Neutrophil (primary cell): ENCODE measurements at regions not wholly inside any gene's neighbourhood (a gene's known extent, or its start where the extent isn't known, plus 50 kb on each side); places are given as distances from the start of the nearest gene placed in this dataset.

Source experiments
- H3K27ac ChIP-seq: fragments of 200-600 bp; sonication (generic); 2 replicates; pipeline ENCODE4 v1.5.1; 2016; ENCODE audit warnings: mild to moderate bottlenecking, moderate library complexity
- H3K27me3 ChIP-seq: fragments of 200-600 bp; sonication (generic); 2 replicates; pipeline ENCODE4 v1.6.0; 2016; ENCODE audit warnings: mild to moderate bottlenecking
- H3K36me3 ChIP-seq: fragments of 200-600 bp; sonication (generic); 2 replicates; pipeline ENCODE4 v1.5.1; 2017
- H3K4me1 ChIP-seq, 2 experiments: fragments of 200-600 bp in 1 of 2; sonication (generic) in 1 of 2; 1 replicate in 1 of 2; 2 replicates in 1 of 2; pipeline versions ENCODE4 v1.5.1 to v1.6.1; 2013 to 2016; ENCODE audit warnings: low read depth in 1 of 2, low read length in 1 of 2, mild to moderate bottlenecking in 1 of 2, moderate library complexity in 1 of 2; ENCODE audit not compliant: control insufficient read depth in 1 of 2, insufficient read depth in 1 of 2
- H3K4me3 ChIP-seq, 2 experiments: fragments of 200-600 bp in 1 of 2; sonication (generic) in 1 of 2; 1 replicate in 1 of 2; 2 replicates in 1 of 2; pipeline ENCODE4 v1.5.1; 2013 to 2016; ENCODE audit warnings: low read depth in 1 of 2, low read length in 1 of 2, mild to moderate bottlenecking in 1 of 2, moderate library complexity in 1 of 2
- H3K9me3 ChIP-seq: fragments of 200-600 bp; sonication (generic); 2 replicates; pipeline ENCODE4 v1.5.1; 2016
- TF ChIP-seq, protein P1 (sequence below): fragments of 200-600 bp; sonication (generic); IDR thresholded peaks from 2 replicates; pipeline ENCODE4 v1.5.1; 2016; ENCODE audit warnings: antibody characterized with exemption

DNA sequence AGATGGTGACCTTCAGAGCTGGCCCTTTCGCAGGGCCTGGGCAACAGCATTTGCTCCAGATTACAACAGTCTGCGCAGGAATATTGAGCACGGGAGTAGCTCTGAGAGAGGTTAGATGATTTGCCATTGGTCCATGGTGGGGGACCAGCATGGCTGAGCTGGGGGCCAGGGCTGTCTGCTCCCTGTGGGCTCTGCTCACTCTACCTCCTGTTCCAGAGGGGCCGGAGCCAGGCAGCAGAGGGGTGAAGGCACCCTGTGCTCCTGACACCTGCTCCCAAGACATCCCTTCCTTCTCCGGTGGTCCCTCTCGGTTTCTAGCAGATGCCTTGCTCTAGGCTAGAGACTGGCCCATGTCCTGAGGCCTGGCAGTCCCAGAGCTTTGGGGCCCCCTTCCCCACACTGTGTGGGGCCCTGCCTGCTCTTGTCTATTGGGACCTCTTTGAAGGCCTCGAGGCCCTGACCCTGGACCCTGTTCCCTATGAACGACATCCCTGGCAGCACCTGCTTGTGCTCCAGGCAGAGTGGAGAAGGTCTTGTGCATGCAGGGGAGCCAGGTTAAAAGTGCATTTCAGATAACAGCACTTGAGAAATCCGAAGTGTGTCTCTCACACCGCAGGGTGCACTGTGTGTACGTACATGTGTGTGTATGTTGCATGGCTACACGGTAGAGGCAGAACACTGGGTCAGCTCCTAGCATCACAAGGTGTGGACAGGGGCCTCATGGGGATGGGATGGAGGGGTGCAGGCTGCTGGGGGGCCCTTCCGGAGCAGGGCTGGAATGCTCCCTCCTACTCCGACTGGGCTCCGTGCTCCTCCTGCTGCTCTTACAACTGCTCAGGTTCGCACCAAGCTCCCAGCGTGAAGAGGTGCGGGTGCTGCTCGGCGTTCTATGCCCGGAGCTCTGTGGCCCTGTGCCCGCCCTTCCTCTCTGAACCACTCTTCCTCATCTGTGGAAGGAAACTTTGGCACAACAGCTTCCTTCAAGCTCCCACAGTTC is 123.3 kb upstream of the B3GAT1 start:
- TF ChIP-seq, protein P1, sequence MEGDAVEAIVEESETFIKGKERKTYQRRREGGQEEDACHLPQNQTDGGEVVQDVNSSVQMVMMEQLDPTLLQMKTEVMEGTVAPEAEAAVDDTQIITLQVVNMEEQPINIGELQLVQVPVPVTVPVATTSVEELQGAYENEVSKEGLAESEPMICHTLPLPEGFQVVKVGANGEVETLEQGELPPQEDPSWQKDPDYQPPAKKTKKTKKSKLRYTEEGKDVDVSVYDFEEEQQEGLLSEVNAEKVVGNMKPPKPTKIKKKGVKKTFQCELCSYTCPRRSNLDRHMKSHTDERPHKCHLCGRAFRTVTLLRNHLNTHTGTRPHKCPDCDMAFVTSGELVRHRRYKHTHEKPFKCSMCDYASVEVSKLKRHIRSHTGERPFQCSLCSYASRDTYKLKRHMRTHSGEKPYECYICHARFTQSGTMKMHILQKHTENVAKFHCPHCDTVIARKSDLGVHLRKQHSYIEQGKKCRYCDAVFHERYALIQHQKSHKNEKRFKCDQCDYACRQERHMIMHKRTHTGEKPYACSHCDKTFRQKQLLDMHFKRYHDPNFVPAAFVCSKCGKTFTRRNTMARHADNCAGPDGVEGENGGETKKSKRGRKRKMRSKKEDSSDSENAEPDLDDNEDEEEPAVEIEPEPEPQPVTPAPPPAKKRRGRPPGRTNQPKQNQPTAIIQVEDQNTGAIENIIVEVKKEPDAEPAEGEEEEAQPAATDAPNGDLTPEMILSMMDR = no peak
- Histone ChIP-seq H3K27me3 (peaks cover 31% of the 10 kb centered on the region), H3K4me1 (no peaks in the 10 kb centered on the region), H3K36me3 (no peaks in the 10 kb centered on the region), H3K27ac (no peak overlapping the region), H3K9me3 (no peaks in the 10 kb centered on the region), H3K4me3 (no peak overlapping the region)

DNA sequence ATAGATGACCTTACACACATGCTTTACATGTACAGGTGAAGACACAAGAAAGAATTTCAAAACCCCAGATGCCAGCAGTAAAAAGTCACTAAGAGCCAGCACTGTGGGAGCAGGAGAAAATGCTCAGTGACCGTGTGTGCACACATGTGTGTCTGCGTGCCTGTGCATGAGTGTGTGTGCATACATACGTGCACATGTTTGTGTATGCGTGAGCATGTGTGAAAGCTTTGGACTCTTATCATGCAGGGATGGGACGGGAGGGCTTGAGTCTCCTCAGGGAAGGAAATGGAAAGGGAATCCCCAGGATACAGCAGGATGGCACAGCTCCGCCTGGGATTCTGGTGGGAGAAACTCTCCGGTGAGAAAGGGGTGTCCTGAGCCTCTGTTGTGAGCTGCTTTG is 121.5 kb upstream of the B3GAT1 start:
- no peak overlapping the region for H3K27ac ChIP-seq
- no peaks in the 10 kb centered on the region for H3K36me3 ChIP-seq
- H3K27me3 ChIP-seq = peaks cover 31% of the 10 kb centered on the region
- TF ChIP-seq, protein P1 = no peak
- H3K4me1 ChIP-seq = no peaks in the 10 kb centered on the region
- H3K9me3 ChIP-seq = no peaks in the 10 kb centered on the region
- no peak overlapping the region for H3K4me3 ChIP-seq

DNA sequence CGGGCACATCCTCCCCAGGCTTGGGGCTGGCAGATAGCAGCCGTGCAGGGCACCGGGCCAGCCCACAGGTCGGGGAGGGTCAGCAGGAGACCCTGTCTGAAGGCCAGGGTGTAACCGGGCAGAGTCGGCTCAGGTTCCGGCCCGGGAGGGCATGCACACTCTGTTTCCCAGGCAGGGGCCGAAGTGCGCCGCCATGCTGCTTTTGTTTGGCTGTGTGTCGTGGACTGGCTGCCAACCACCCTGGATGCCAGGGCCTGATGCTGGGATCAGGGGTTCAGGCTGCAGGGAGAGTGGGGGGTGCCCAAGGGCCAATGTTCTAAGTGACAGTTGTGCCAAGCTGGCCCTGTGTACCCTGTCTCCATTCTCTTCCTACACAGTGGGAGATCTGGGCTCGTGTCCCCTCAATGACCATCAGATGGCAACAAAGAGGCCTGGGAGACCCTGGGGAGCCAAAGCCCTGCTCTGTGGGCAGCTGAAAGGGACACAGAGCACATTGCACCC is 120.9 kb upstream of the B3GAT1 start:
- Histone ChIP-seq H3K4me1 (no peaks in the 10 kb centered on the region), H3K4me3 (no peak overlapping the region), H3K27me3 (peaks cover 31% of the 10 kb centered on the region), H3K9me3 (no peaks in the 10 kb centered on the region), H3K36me3 (no peaks in the 10 kb centered on the region), H3K27ac (no peak overlapping the region)
- TF ChIP-seq, protein P1 = no peak

GRCh38 chr11:134532131-134532920 is 120.3 kb upstream of the B3GAT1 start:
- H3K27me3 ChIP-seq = peaks cover 25% of the 10 kb centered on the region
- TF ChIP-seq, protein P1 = no peak
- no peaks in the 10 kb centered on the region for H3K4me1 ChIP-seq
- no peaks in the 10 kb centered on the region for H3K36me3 ChIP-seq
- H3K9me3 ChIP-seq = no peaks in the 10 kb centered on the region
- no peak overlapping the region for H3K4me3 ChIP-seq
- H3K27ac ChIP-seq = no peak overlapping the region

- TF ChIP-seq, protein P1 = no peak
- Histone ChIP-seq H3K27me3 (peaks cover 17% of the 10 kb centered on the region), H3K9me3 (no peaks in the 10 kb centered on the region), H3K4me1 (no peaks in the 10 kb centered on the region), H3K27ac (no peak overlapping the region), H3K36me3 (no peaks in the 10 kb centered on the region), H3K4me3 (no peak overlapping the region)
Observed at GRCh38 chr11:134531327-134532130, 119.5 kb upstream of the B3GAT1 start.
